ENCODE measurements at regions not wholly inside any gene's neighbourhood (a gene's known extent, or its start where the extent isn't known, plus 50 kb on each side); places are given as distances from the start of the nearest gene placed in this dataset.

DNA sequence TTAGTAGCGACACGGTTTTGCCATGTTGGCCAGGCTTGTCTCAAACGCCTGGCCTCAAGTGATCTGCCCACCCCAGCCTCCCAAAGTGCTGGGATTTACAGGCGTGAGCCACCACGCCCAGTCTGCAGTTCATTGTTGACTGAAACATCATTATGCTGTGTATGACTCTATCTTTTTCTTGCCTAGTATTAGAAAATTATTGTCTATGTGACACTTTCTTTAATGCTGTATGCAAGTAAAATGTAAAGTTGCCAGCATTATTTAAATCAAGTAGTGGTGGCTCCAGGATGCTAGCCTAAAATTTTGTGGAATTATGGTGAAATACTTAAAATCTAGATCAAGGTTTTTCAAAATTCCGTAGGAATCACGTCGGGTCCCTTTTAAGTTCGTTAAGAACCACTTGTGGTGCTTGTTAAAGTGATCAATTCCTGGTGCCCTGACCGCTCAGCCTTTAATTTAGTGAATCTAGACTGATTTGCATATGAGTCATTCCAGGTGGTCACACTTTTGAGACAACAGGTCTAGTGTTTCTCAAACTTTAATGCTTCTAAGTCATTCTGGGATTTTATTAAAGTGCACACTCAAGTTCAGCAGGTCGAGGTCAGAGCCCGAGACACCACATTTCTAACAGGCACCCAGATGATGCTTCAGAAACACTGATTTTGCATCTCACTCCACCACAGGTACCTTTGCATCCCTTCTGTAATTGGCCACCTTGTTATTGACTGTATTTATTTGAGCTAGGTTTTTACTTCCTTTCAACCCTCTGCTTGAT is 132.6 kb upstream of the MTHFD1L start:
- TF ChIP-seq EZH2phosphoT487 (IDR thresholded peaks at IDR 0.05; ENCODE audit: unreplicated experiment), result no peak
- TF ChIP-seq, protein P1, sequence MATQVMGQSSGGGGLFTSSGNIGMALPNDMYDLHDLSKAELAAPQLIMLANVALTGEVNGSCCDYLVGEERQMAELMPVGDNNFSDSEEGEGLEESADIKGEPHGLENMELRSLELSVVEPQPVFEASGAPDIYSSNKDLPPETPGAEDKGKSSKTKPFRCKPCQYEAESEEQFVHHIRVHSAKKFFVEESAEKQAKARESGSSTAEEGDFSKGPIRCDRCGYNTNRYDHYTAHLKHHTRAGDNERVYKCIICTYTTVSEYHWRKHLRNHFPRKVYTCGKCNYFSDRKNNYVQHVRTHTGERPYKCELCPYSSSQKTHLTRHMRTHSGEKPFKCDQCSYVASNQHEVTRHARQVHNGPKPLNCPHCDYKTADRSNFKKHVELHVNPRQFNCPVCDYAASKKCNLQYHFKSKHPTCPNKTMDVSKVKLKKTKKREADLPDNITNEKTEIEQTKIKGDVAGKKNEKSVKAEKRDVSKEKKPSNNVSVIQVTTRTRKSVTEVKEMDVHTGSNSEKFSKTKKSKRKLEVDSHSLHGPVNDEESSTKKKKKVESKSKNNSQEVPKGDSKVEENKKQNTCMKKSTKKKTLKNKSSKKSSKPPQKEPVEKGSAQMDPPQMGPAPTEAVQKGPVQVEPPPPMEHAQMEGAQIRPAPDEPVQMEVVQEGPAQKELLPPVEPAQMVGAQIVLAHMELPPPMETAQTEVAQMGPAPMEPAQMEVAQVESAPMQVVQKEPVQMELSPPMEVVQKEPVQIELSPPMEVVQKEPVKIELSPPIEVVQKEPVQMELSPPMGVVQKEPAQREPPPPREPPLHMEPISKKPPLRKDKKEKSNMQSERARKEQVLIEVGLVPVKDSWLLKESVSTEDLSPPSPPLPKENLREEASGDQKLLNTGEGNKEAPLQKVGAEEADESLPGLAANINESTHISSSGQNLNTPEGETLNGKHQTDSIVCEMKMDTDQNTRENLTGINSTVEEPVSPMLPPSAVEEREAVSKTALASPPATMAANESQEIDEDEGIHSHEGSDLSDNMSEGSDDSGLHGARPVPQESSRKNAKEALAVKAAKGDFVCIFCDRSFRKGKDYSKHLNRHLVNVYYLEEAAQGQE (IDR thresholded peaks at IDR 0.05; ENCODE audit: unreplicated experiment), result no peak
- TF ChIP-seq POLR2AphosphoS5 (IDR thresholded peaks at IDR 0.05; ENCODE audit: low read depth), result no peak
- no peak for TF ChIP-seq CREB1 (CRISPR knock-in tag; IDR thresholded peaks at IDR 0.05; ENCODE audit: low read depth)
